SH-SY5Y (cell line): ENCODE measurements at regions not wholly inside any gene's neighbourhood (a gene's known extent, or its start where the extent isn't known, plus 50 kb on each side); places are given as distances from the start of the nearest gene placed in this dataset.

Source experiments
- GATA2 ChIP-seq: IDR thresholded peaks from 2 replicates; pipeline ENCODE4 v1.6.1; 2011; ENCODE audit warnings: mild to moderate bottlenecking, low read depth, low read length
- GATA3 ChIP-seq: IDR thresholded peaks from 2 replicates; pipeline ENCODE4 v1.6.1; 2011; ENCODE audit warnings: low read depth, mild to moderate bottlenecking, low read length, moderate library complexity

DNA sequence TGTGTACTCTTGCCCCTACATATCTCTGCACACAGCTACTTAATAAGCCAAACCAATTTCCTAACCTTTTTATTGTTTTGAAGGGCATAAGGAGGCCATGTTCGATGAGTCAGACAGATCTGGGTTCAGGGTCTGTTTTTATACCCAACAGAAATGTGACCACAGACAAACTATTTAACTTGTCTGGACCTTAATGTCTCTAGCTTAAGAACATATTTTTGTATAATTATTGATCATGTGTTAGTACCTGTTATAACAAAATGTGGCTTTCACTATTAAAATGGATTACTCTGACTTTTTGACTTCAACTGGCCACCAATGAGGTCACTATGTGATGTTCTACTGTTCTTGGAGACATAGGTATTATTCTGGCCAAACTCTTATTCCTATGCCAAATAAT, 507.8 kb upstream of the USP24 start:
- TF ChIP-seq GATA2: no peak
- TF ChIP-seq GATA3: no peak
